ENCODE measurements at regions not wholly inside any gene's neighbourhood (a gene's known extent, or its start where the extent isn't known, plus 50 kb on each side); places are given as distances from the start of the nearest gene placed in this dataset.
A peak's percentile ranks its signal among the peaks of the same experiment; 100 is the strongest.

DNA sequence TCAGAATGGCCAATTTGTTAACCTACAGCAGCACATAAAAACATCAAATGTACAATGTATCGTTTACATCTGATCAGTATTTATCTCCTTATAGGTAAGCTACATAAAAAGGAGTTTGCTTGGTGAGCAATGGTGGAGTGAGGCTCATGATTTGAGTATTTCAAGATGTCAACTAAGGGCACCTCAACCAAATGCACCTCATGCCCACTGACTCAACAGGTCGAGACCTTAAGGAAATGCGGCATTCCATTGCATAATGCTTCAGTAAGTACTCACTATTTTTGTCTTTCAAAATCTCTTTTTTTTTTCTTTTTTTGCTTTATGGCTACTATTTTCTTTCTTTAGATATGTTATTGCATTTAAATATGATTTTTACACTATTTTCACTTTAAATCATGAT lies 181.0 kb upstream of the TLL1 start:
- H3K4me1 ChIP-seq, result no peaks in the 10 kb centered on the region
- no peak for DNase-seq
- no peak for TF ChIP-seq POLR2A (IDR thresholded peaks at IDR 0.05)
- TF ChIP-seq CTCF (IDR thresholded peaks at IDR 0.05), result no peak
- no peak overlapping the region for H3K27ac ChIP-seq
- WGBS, 4 donors, result 93 to 98% (median 96%) methylated on average over 3 of the region's 3 CpGs
- intact Hi-C loops (cut with DNase I), result loop anchor here in 1 of 10 donors (10.0 kb wide), 1 partner anchor 147 kb away; no protein-coding TSS in a partner anchor
- H3K27me3 ChIP-seq, result no peaks in the 10 kb centered on the region
- no peak overlapping the region for H3K4me3 ChIP-seq
- no peaks in the 10 kb centered on the region for H3K9me3 ChIP-seq
- H3K36me3 ChIP-seq, result no peaks in the 10 kb centered on the region
- ATAC-seq, result no peak

DNA sequence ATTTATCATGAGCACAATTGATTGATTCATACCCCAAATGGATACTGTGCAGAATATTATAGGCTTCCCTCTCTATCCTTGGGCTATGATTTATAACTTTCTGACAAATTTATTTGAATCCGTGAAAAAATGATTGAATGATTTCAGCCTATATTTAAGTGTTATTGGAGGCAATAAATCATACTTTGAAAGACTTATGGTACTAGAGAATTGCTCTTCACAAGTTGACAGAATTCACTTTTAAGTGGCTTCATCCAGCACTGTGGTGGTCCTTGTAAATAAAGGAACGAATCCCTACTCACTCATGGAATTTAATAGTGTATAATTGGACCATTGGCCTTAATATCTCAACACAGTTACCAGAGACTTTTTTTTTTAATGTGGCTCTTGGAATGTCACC lies 174.8 kb upstream of the TLL1 start:
- no peaks in the 10 kb centered on the region for H3K27me3 ChIP-seq
- no peaks in the 10 kb centered on the region for H3K36me3 ChIP-seq
- no peak overlapping the region for H3K27ac ChIP-seq
- no peak overlapping the region for H3K4me3 ChIP-seq
- H3K9me3 ChIP-seq, result no peaks in the 10 kb centered on the region
- 47 to 76% (median 49%) methylated on average over 2 of the region's 2 CpGs for WGBS, 4 donors
- DNase-seq (no peak), ATAC-seq (no peak)
- no peaks in the 10 kb centered on the region for H3K4me1 ChIP-seq
- intact Hi-C loops (cut with DNase I), result loop anchor here in 1 of 10 donors (10.0 kb wide), 1 partner anchor 153 kb away; no protein-coding TSS in a partner anchor
- TF ChIP-seq CTCF (IDR thresholded peaks at IDR 0.05) (no peak), POLR2A (IDR thresholded peaks at IDR 0.05) (no peak)

- H3K9me3 ChIP-seq, result no peaks in the 10 kb centered on the region
- H3K36me3 ChIP-seq, result no peaks in the 10 kb centered on the region
- WGBS, 4 donors, result 78 to 92% (median 91%) methylated on average over 5 of the region's 5 CpGs
- H3K4me1 ChIP-seq, result no peaks in the 10 kb centered on the region
- intact Hi-C loops (cut with DNase I), result loop anchor here in 1 of 10 donors (10.0 kb wide), 1 partner anchor 154 kb away; no protein-coding TSS in a partner anchor
- ATAC-seq (no peak), DNase-seq (no peak)
- H3K27ac ChIP-seq, result no peak overlapping the region
- TF ChIP-seq POLR2A (IDR thresholded peaks at IDR 0.05) (no peak), CTCF (IDR thresholded peaks at IDR 0.05) (no peak)
- no peak overlapping the region for H3K4me3 ChIP-seq
- H3K27me3 ChIP-seq, result no peaks in the 10 kb centered on the region
Observed at GRCh38 chr4:165699055-165699454, 174.0 kb upstream of the TLL1 start.

DNA sequence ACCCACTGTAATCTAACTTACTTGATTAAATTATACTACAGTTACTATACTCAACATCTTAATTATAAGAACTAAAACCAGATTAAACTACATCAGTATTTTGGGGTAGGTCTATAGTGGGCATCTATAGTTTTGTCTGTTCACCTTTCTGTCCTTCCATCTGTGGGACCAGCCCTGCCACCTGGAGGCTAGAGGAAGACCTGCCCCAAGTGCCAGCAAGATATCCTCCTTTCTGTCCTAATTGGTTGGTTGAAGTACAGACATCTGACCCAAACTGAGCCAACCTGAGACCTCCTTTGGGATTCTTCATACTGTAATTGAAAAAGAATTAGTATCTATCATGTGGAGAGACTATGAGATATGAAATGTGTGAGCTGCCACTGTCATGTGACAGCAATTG lies 172.2 kb upstream of the TLL1 start:
- intact Hi-C loops (cut with DNase I), result no loop called here
- Histone ChIP-seq H3K4me1 (no peaks in the 10 kb centered on the region), H3K9me3 (no peaks in the 10 kb centered on the region), H3K27ac (no peak overlapping the region), H3K4me3 (no peak overlapping the region), H3K36me3 (no peaks in the 10 kb centered on the region), H3K27me3 (no peaks in the 10 kb centered on the region)
- no peak for TF ChIP-seq POLR2A (IDR thresholded peaks at IDR 0.05)
- TF ChIP-seq CTCF (IDR thresholded peaks at IDR 0.05), result peak in 5 of 12 donors; percentile 5 to 12 (median 10)
- DNase-seq (no peak), ATAC-seq (no peak)

Measured in heart left ventricle (tissue), 16 donors.